Endothelial cell of umbilical vein (primary cell): ENCODE measurements at regions not wholly inside any gene's neighbourhood (a gene's known extent, or its start where the extent isn't known, plus 50 kb on each side); places are given as distances from the start of the nearest gene placed in this dataset.

Experiments used
- BruUV-seq: library from RNA; stranded (reverse); fragments of 400-500 nt; replicated peaks from 2 replicates; lab custom pipeline; 2021; lab: Mats Ljungman, UMichigan
- CTCF ChIA-PET: fragments of 300-600, 350-600 bp; sonication (Branson Sonifier 250); formaldehyde crosslinking; loops from one replicate; lab custom pipeline; 2021; ENCODE audit warnings: antibody characterized with exemption, inconsistent platforms; lab: Charles Lee
- POLR2A ChIA-PET: fragments of 300-600, 350-600 bp; sonication (Branson Sonifier 250); formaldehyde crosslinking; loops from one replicate; lab custom pipeline; 2021; ENCODE audit warnings: antibody characterized with exemption, inconsistent platforms; lab: Charles Lee
- DNase-seq: peaks from one replicate; pipeline ENCODE4 v3.0.0-alpha.2; 2011; ENCODE audit warnings: low read depth, low spot score
- FAIRE-seq: peaks from 2 replicates; lab custom pipeline; 2011; peaks lifted over from hg19 to GRCh38; lab: Jason Lieb, UNC
- H2AFZ ChIP-seq: 2 replicates; pipeline ENCODE4 v1.6.0; 2012; ENCODE audit warnings: low read depth, low read length, control low read depth, inconsistent platforms
- H3K27ac ChIP-seq: 2 replicates; pipeline ENCODE4 v1.5.1; 2011; ENCODE audit warnings: low read depth, mild to moderate bottlenecking, control low read depth, low read length, moderate library complexity; ENCODE audit not compliant: insufficient read depth
- H3K27me3 ChIP-seq, 2 experiments: 2 replicates each; pipeline versions ENCODE4 v1.6.0 to v1.6.1; 2011; ENCODE audit warnings: low read length in 2 of 2, mixed read lengths in 1 of 2; ENCODE audit not compliant: control insufficient read depth in 2 of 2, insufficient read depth in 2 of 2
- H3K36me3 ChIP-seq, 2 experiments: 2 replicates in 1 of 2; 3 replicates in 1 of 2; pipeline ENCODE4 v1.5.1; 2011; ENCODE audit warnings: low read length in 2 of 2, mild to moderate bottlenecking in 1 of 2, moderate library complexity in 1 of 2; ENCODE audit not compliant: control insufficient read depth in 2 of 2, insufficient read depth in 2 of 2; ENCODE audit errors: extremely low read depth in 1 of 2
- H3K4me1 ChIP-seq: 3 replicates; pipeline ENCODE4 v1.5.1; 2011; ENCODE audit warnings: mild to moderate bottlenecking, low read length; ENCODE audit not compliant: control insufficient read depth, insufficient read depth; ENCODE audit errors: extremely low read depth
- H3K4me2 ChIP-seq: 2 replicates; pipeline ENCODE4 v1.6.1; 2011; ENCODE audit warnings: low read length, control low read depth, mixed read lengths; ENCODE audit not compliant: insufficient read depth
- H3K4me3 ChIP-seq, 3 experiments: fragments of 200-600 bp in 1 of 3; sonication (generic), shearing (Covaris generic) in 1 of 3; replicated peaks in 1 of 3; 2 replicates each; pipeline ENCODE4 v1.5.1; 2011 to 2016; ENCODE audit warnings: control low read depth in 3 of 3, low read length in 3 of 3, mild to moderate bottlenecking in 2 of 3, inconsistent platforms in 1 of 3, low read depth in 1 of 3, moderate library complexity in 1 of 3; ENCODE audit not compliant: insufficient read depth in 1 of 3
- H3K79me2 ChIP-seq: 2 replicates; pipeline ENCODE4 v1.6.0; 2012; ENCODE audit warnings: low read length, inconsistent platforms; ENCODE audit not compliant: control insufficient read depth, insufficient read depth
- H3K9ac ChIP-seq: replicated peaks from 2 replicates; pipeline ENCODE3; 2011; ENCODE audit warnings: low read length, control low read depth; ENCODE audit not compliant: insufficient read depth; ENCODE audit errors: extremely low read depth
- H3K9me1 ChIP-seq: replicated peaks from 3 replicates; pipeline ENCODE4 v1.6.0; 2011; ENCODE audit warnings: mild to moderate bottlenecking, low read length; ENCODE audit not compliant: control insufficient read depth, insufficient read depth; ENCODE audit errors: extremely low read depth
- H3K9me3 ChIP-seq: replicated peaks from 2 replicates; pipeline ENCODE4 v1.5.1; 2012; ENCODE audit warnings: low read length, inconsistent platforms; ENCODE audit not compliant: control insufficient read depth, insufficient read depth
- H4K20me1 ChIP-seq: replicated peaks from 2 replicates; pipeline ENCODE3; 2011; ENCODE audit warnings: mild to moderate bottlenecking, low read length; ENCODE audit not compliant: control insufficient read depth, insufficient read depth; ENCODE audit errors: extremely low read depth
- EZH2 ChIP-seq: IDR thresholded peaks from 2 replicates; pipeline ENCODE4 v1.6.1; 2012; ENCODE audit warnings: borderline replicate concordance, low read depth, mild to moderate bottlenecking, moderate library complexity, low read length, inconsistent platforms; ENCODE audit not compliant: severe bottlenecking
- FOS ChIP-seq: IDR thresholded peaks from 2 replicates; pipeline ENCODE4 v1.6.1; 2011; ENCODE audit warnings: mild to moderate bottlenecking, low read length, moderate library complexity, borderline replicate concordance; ENCODE audit not compliant: insufficient read depth
- GATA2 ChIP-seq: IDR thresholded peaks from 2 replicates; pipeline ENCODE4 v1.7.0; 2011; ENCODE audit warnings: low read depth, mild to moderate bottlenecking, moderate library complexity, mixed read lengths, low read length; ENCODE audit not compliant: insufficient read length, insufficient read depth
- JUN ChIP-seq: IDR thresholded peaks from 2 replicates; pipeline ENCODE4 v1.6.1; 2011; ENCODE audit warnings: borderline replicate concordance, low read depth; ENCODE audit not compliant: insufficient read length, insufficient read depth
- MYC ChIP-seq: IDR thresholded peaks from one replicate; pipeline ENCODE4 v1.6.1; 2011; ENCODE audit warnings: mild to moderate bottlenecking, low read depth, low read length
- POLR2A ChIP-seq: IDR thresholded peaks from 2 replicates; pipeline ENCODE4 v1.6.1; 2012; ENCODE audit warnings: low read depth, mild to moderate bottlenecking, control low read depth, low read length
- POLR2AphosphoS5 ChIP-seq: IDR thresholded peaks from 2 replicates; pipeline ENCODE4 v1.6.1; 2012; ENCODE audit warnings: low read depth, mild to moderate bottlenecking, control low read depth, low read length, moderate library complexity; ENCODE audit not compliant: insufficient read depth
- dilution Hi-C: fragments of 300-500 bp; cut with MboI; formaldehyde crosslinking; loops from one replicate; pipeline ENCODE4 v1.15.0; 2019; ENCODE audit warnings: low sequenced_read_pairs; ENCODE audit not compliant: extremely low pct_ligation_motif_present
- intact Hi-C: fragments of 100-400 bp; cut with micrococcal nuclease; formaldehyde crosslinking; loops from one replicate; pipeline ENCODE4 v1.10.0; 2022
- TF ChIP-seq, protein P1 (sequence below): IDR thresholded peaks from 2 replicates; pipeline ENCODE4 v1.6.1; 2011; ENCODE audit not compliant: insufficient read depth, insufficient read length
- TF ChIP-seq, protein P2 (sequence below), 2 donors: IDR thresholded peaks; 1 replicate in 1 of 2; 2 replicates in 1 of 2; pipeline ENCODE4 v1.5.1; 2011; ENCODE audit warnings: low read length in 2 of 2, mild to moderate bottlenecking in 2 of 2, moderate library complexity in 2 of 2, control low read depth in 1 of 2, inconsistent platforms in 1 of 2, low read depth in 1 of 2; ENCODE audit not compliant: insufficient read depth in 1 of 2; ENCODE audit errors: extremely low read depth in 1 of 2

DNA sequence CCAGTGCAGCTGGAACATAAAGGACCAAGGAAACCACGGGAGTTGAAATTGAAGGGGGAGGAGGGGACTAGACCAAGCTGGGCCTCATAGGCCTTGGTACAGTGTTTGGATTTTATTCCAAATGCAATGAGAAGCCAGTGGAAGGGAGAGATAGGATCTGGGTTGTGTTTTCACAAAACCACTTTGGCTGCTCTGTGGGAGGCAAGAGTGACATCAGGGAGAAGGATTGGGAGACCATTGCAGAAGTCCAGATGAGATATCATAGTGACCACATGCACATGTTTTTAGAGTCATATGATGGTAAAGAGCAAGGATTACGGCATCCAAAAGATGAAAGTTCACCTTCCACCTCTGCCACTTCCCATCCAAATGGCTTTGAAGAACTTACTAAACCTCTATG lies 210.2 kb downstream of the PAX3 start:
- Histone ChIP-seq H3K4me2 (no peak overlapping the region), H3K36me3 (no peaks in the 10 kb centered on the region)
- POLR2A ChIA-PET = no interaction called here

More for the DNA sequence above, 210.2 kb downstream of the PAX3 start:
- TF ChIP-seq, protein P1, sequence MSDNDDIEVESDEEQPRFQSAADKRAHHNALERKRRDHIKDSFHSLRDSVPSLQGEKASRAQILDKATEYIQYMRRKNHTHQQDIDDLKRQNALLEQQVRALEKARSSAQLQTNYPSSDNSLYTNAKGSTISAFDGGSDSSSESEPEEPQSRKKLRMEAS = no peak
- TF ChIP-seq POLR2AphosphoS5 (no peak), GATA2 (no peak), POLR2A (no peak), JUN (no peak), EZH2 (no peak), FOS (no peak), MYC (no peak)
- TF ChIP-seq, protein P2, sequence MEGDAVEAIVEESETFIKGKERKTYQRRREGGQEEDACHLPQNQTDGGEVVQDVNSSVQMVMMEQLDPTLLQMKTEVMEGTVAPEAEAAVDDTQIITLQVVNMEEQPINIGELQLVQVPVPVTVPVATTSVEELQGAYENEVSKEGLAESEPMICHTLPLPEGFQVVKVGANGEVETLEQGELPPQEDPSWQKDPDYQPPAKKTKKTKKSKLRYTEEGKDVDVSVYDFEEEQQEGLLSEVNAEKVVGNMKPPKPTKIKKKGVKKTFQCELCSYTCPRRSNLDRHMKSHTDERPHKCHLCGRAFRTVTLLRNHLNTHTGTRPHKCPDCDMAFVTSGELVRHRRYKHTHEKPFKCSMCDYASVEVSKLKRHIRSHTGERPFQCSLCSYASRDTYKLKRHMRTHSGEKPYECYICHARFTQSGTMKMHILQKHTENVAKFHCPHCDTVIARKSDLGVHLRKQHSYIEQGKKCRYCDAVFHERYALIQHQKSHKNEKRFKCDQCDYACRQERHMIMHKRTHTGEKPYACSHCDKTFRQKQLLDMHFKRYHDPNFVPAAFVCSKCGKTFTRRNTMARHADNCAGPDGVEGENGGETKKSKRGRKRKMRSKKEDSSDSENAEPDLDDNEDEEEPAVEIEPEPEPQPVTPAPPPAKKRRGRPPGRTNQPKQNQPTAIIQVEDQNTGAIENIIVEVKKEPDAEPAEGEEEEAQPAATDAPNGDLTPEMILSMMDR (IDR thresholded peaks at IDR 0.05; ENCODE audit: extremely low read depth in 1 of 2, insufficient read depth in 1 of 2, low read depth in 1 of 2, low read length in 2 of 2) = no peak
- no peaks in the 10 kb centered on the region for H3K4me1 ChIP-seq
- H3K4me3 ChIP-seq = no peak overlapping the region
- BruUV-seq = no TSS peak
- FAIRE-seq (no peak), DNase-seq (no peak)
- dilution Hi-C loops (no loop called here), intact Hi-C loops (no loop called here)
- H3K9me3 ChIP-seq = no peaks in the 10 kb centered on the region
- no peak overlapping the region for H3K9ac ChIP-seq
- H3K27me3 ChIP-seq = no peaks in the 10 kb centered on the region
- no peaks in the 10 kb centered on the region for H3K79me2 ChIP-seq
- no peak overlapping the region for H3K27ac ChIP-seq
- no peaks in the 10 kb centered on the region for H4K20me1 ChIP-seq
- CTCF ChIA-PET = interaction anchor here (0.6 kb wide), 1 partner anchor 545 kb away, joined by 3 read pairs; no protein-coding TSS in a partner anchor
- no peaks in the 10 kb centered on the region for H3K9me1 ChIP-seq
- H2AFZ ChIP-seq = no peak overlapping the region
